Astrocyte of the cerebellum (primary cell): ENCODE measurements at regions not wholly inside any gene's neighbourhood (a gene's known extent, or its start where the extent isn't known, plus 50 kb on each side); places are given as distances from the start of the nearest gene placed in this dataset.
"Not testable (repeated sequence)": the region's sequence is repeated elsewhere in the genome, so short reads cannot be mapped to it uniquely, and the experiment has no call there.

ENCODE experiments used
- DNase-seq: peaks from one replicate; pipeline ENCODE4 v3.0.0-alpha.2; 2011; ENCODE audit warnings: low read depth
- H3K4me3 ChIP-seq: 2 replicates; pipeline ENCODE4 v1.5.1; 2011; ENCODE audit warnings: mild to moderate bottlenecking, low read depth, low read length, moderate library complexity
- CTCF ChIP-seq: IDR thresholded peaks from 2 replicates; pipeline ENCODE4 v1.5.1; 2012; ENCODE audit warnings: low read length, low read depth, moderate library complexity, mild to moderate bottlenecking; ENCODE audit errors: missing control alignments
- in situ Hi-C: cut with HindIII; loops from 2 replicates; pipeline ENCODE4 v1.10.0; 2017; ENCODE audit warnings: low sequenced_read_pairs

DNA sequence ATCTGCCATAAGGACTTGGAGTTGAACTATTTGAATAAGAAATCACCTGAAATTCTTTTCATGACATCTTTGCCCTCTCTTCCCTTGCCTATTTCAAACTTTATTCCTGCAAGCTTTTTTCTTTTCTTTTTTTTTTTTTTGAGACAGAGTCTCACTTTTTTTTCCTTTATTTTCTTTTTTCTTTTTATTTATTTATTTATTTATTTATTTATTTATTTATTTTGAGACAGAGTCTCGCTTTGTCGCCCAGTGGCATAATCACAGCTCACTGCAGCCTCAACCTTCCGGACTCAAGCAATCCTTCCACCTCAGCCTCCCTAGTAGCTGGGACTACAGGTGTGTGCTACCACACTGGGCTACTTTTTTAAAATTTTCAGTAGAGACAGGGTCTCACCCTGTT is 369.3 kb upstream of the ATP11B start:
- in situ Hi-C loops = no loop called here
- no peak for TF ChIP-seq CTCF
- no peak overlapping the region for H3K4me3 ChIP-seq

GRCh38 chr3:182425926-182426718 is 367.2 kb upstream of the ATP11B start:
- in situ Hi-C loops, DNase-seq, H3K4me3 ChIP-seq: not testable (repeated sequence)

More for the DNA sequence above, 369.3 kb upstream of the ATP11B start:
- no peak for DNase-seq

GRCh38 chr3:182431972-182432371 is 361.3 kb upstream of the ATP11B start:
- in situ Hi-C loops, DNase-seq: not testable (repeated sequence)

GRCh38 chr3:182435860-182436259 is 357.4 kb upstream of the ATP11B start:
- no peak overlapping the region for H3K4me3 ChIP-seq
- in situ Hi-C loops = no loop called here
- DNase-seq = no peak
- no peak for TF ChIP-seq CTCF

More at GRCh38 chr3:182431972-182432371, 361.3 kb upstream of the ATP11B start:
- H3K4me3 ChIP-seq = not testable (repeated sequence)

- TF ChIP-seq CTCF = no peak
- in situ Hi-C loops = no loop called here
These were observed 356.8 kb upstream of the ATP11B start for GRCh38 chr3:182436547-182436946.

DNA sequence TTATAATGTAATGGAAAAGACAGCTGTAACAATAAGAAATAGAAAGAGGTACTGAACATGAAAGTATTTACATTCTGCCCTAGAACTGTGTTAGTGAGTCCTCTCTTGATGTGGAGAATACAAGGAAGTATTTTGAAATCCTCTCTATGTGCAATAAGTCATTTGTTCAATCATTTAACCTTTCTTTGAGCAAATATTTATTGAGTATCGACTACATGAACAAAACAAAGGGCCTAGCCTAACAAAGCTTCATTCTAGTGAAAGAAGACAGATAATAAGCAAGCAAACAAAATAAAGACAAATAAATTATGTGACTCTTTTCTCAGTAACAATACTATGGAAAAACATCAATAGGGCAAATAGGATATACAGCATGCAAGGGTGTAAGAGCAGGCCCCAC is 354.9 kb upstream of the ATP11B start:
- no peak overlapping the region for H3K4me3 ChIP-seq
- DNase-seq = no peak
- in situ Hi-C loops = no loop called here
- no peak for TF ChIP-seq CTCF

More at GRCh38 chr3:182436547-182436946, 356.8 kb upstream of the ATP11B start:
- H3K4me3 ChIP-seq = no peak overlapping the region
- DNase-seq = no peak

- no peak for TF ChIP-seq CTCF
- in situ Hi-C loops = no loop called here
- DNase-seq = no peak
- no peak overlapping the region for H3K4me3 ChIP-seq
These were observed 353.2 kb upstream of the ATP11B start for GRCh38 chr3:182440101-182440500.
